Common myeloid progenitor, CD34-positive (primary cell): ENCODE measurements at regions not wholly inside any gene's neighbourhood (a gene's known extent, or its start where the extent isn't known, plus 50 kb on each side); places are given as distances from the start of the nearest gene placed in this dataset.

Source experiments
- CTCF ChIA-PET: fragments of 350-600 bp; sonication (Branson Sonifier 250); formaldehyde crosslinking; loops from one replicate; lab custom pipeline; 2021; ENCODE audit warnings: antibody characterized with exemption; lab: Charles Lee
- POLR2A ChIA-PET: fragments of 350-600 bp; sonication (Branson Sonifier 250); formaldehyde crosslinking; loops from one replicate; lab custom pipeline; 2021; ENCODE audit warnings: antibody characterized with exemption; lab: Charles Lee
- DNase-seq, 3 donors: peaks; one replicate each; pipeline versions ENCODE4 v3.0.0 to v3.0.0-alpha.2; 2013
- H3K27ac ChIP-seq, 2 experiments: 1 replicate in 1 of 2; 2 replicates in 1 of 2; pipeline ENCODE4 v1.7.0; 2013; ENCODE audit warnings: inconsistent platforms in 2 of 2, low read length in 2 of 2, mild to moderate bottlenecking in 2 of 2, low read depth in 1 of 2, moderate library complexity in 1 of 2; ENCODE audit not compliant: severe bottlenecking in 2 of 2, insufficient read depth in 1 of 2, poor library complexity in 1 of 2
- H3K27me3 ChIP-seq, 5 experiments: replicated peaks in 2 of 5; 1 replicate in 3 of 5; 2 replicates in 2 of 5; pipeline versions ENCODE4 v1.6.1 to v1.7.0; 2013; ENCODE audit warnings: low read length in 4 of 5, mild to moderate bottlenecking in 2 of 5, moderate library complexity in 2 of 5, inconsistent platforms in 1 of 5; ENCODE audit not compliant: insufficient read depth in 5 of 5, control insufficient read depth in 4 of 5
- H3K36me3 ChIP-seq, 4 experiments: 1 replicate in 2 of 4; 2 replicates in 2 of 4; pipeline versions ENCODE4 v1.6.1 to v1.7.0; 2013; ENCODE audit warnings: low read length in 3 of 4, control low read depth in 1 of 4, mild to moderate bottlenecking in 1 of 4; ENCODE audit not compliant: control insufficient read depth in 4 of 4, insufficient read depth in 4 of 4
- H3K4me1 ChIP-seq, 4 experiments: 1 replicate in 3 of 4; 2 replicates in 1 of 4; pipeline versions ENCODE4 v1.6.1 to v1.7.1; 2013; ENCODE audit warnings: low read length in 3 of 4, mild to moderate bottlenecking in 3 of 4, control low read depth in 1 of 4, inconsistent platforms in 1 of 4, moderate library complexity in 1 of 4; ENCODE audit not compliant: control insufficient read depth in 4 of 4, insufficient read depth in 4 of 4; ENCODE audit errors: control extremely low read depth in 1 of 4
- H3K4me3 ChIP-seq, 7 experiments: 1 replicate in 4 of 7; 2 replicates in 3 of 7; pipeline versions ENCODE4 v1.5.1 to v1.7.0; 2013; ENCODE audit warnings: mild to moderate bottlenecking in 7 of 7, low read length in 6 of 7, moderate library complexity in 6 of 7, inconsistent platforms in 2 of 7, low read depth in 2 of 7, control low read depth in 1 of 7; ENCODE audit not compliant: insufficient read depth in 4 of 7, control insufficient read depth in 1 of 7; ENCODE audit errors: extremely low read depth in 1 of 7
- H3K9me3 ChIP-seq, 5 experiments: 1 replicate in 4 of 5; 2 replicates in 1 of 5; pipeline versions ENCODE4 v1.6.1 to v1.7.1; 2013; ENCODE audit warnings: low read length in 4 of 5, mild to moderate bottlenecking in 2 of 5, inconsistent platforms in 1 of 5, low read depth in 1 of 5, moderate library complexity in 1 of 5; ENCODE audit not compliant: control insufficient read depth in 4 of 5, insufficient read depth in 2 of 5; ENCODE audit errors: control extremely low read depth in 1 of 5
- WGBS: methylation state at CpG from one replicate; pipeline ENCODE4 v1.1.5; 2013; ENCODE audit not compliant: insufficient coverage; 5-methylcytosine and 5-hydroxymethylcytosine counted together

DNA sequence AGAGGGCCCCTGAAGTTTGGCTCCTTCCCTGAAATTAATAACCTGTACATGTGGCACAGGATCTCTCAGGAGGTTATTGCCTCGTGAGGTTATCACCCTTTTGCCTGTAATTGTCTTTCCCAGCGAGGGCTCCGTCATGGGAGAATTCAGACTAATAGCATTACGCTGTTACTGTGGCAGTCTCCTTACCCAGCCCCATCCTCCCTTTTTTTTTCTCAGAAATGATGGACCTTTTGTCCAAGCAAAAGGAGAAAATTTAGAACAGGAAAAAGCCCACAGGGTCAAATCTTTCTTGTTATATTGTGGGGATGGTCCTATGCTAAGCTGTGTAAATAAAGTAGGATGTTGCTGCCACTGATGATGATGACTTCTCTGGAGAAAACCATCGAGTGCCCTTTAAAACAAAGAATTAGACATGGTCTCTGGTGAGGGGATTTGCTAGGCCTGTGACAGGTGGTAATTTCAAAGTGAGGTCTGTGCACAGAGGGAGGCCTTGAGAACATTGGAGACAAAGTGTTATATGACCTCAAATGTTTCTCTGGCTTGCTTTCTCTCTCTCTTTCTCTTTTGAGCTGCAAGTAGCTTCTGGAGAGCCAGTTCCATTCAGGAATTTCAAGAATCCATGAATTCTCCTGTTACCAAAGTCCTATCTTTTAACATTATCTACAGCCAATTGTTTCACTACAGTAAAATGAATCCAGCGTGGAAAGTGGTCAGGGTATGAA is 357.2 kb downstream of the BMP4 start:
- ChIA-PET POLR2A (no interaction called here), CTCF (no interaction called here)
- peaks cover 0 to 6% (median 0%) of the 10 kb centered on the region in 5 experiments for H3K9me3 ChIP-seq
- DNase-seq: no peak
- WGBS: 78% methylated on average over 4 of the region's 6 CpGs
- H3K27me3 ChIP-seq: no peaks in the 10 kb centered on the region
- no peaks in the 10 kb centered on the region for H3K4me1 ChIP-seq
- H3K4me3 ChIP-seq: no peak overlapping the region
- no peak overlapping the region for H3K27ac ChIP-seq
- no peaks in the 10 kb centered on the region for H3K36me3 ChIP-seq

DNA sequence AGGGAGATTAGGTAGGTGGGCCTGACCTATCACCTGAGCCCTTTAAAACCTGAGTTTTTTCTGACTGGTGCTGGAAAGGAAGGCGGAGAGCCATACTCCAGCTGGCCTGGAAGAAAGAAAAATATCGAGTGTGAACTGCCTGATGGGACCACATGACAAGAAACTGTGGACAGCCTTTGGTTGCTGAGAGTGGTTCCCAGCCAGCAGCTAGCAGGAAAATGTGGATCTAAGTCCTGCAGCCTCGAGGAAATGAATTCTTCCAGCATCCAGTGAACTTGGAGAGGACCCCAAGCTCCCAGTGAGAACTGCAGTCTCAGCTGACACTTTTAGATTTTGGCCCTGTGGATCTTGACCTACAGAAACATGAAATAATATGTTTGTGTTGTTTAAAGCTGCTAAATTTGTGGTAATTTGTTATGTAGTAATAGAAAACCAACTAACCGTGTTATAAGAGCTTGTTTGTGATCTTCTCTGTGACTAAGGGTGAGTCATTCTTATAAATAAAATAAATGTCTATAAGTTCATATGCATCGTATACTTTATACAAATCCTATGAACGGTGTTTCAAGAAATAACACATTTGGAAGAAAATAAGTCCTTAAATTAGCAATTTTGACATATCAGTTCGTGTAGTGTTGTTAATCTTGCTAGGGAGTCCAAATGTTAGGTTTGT is 359.6 kb downstream of the BMP4 start:
- H3K27ac ChIP-seq: no peak overlapping the region
- peaks cover 0 to 6% (median 0%) of the 10 kb centered on the region in 5 experiments for H3K9me3 ChIP-seq
- POLR2A ChIA-PET: no interaction called here
- no peak overlapping the region for H3K4me3 ChIP-seq
- H3K36me3 ChIP-seq: no peaks in the 10 kb centered on the region
- no peak for DNase-seq
- H3K4me1 ChIP-seq: no peaks in the 10 kb centered on the region
- WGBS: 88% methylated on average over 3 of the region's 7 CpGs
- CTCF ChIA-PET: interaction anchor here (1.2 kb wide), 1 partner anchor 17 kb away, joined by 3 read pairs; no protein-coding TSS in a partner anchor
- H3K27me3 ChIP-seq: no peaks in the 10 kb centered on the region

DNA sequence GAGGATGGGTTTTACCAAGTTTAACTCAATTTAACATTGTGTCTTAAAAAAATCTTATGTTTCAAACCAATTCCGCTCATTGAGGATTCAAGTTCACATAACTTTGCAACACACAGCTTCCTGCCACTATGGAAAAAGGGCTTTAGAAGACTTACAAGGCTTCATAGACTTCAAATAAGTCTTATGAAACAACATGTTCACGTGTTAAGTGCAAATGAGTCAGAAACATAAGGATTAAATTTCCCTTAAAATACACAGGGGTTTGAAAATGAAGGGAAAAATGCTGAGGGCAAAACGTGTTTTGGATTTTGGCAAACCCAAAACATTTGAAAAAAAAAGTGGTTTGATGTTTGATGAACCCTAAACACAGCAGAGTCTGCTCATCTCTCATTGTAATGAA is 364.8 kb downstream of the BMP4 start:
- ChIA-PET CTCF (no interaction called here), POLR2A (no interaction called here)
- WGBS: 100% methylated on average over 1 of the region's 3 CpGs

DNA sequence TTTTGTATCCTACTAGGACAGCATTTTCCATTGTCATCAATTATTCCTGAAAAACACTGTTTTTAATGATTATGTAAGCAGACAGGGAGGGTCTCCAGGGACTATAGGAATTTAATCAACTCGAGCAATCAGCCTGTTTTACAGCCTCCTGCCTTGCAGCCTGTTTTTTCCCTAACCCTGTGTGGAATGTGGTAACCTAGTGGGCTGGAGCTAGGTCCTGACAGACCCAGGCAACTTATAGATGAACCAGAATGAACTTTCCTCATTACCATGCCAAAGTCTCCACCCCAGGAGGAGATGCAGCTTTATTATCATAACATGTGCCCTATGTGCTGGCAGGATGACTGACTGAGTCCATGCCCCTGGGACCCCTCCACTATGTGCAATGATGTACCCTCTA is 375.1 kb downstream of the BMP4 start:
- no CpG with 5 or more reads among the region's 1 CpG for WGBS
- H3K27ac ChIP-seq: no peak overlapping the region
- no peak overlapping the region for H3K4me3 ChIP-seq
- ChIA-PET POLR2A (no interaction called here), CTCF (no interaction called here)
- DNase-seq: no peak
- no peaks in the 10 kb centered on the region for H3K36me3 ChIP-seq
- H3K9me3 ChIP-seq: peaks cover 0 to 3% (median 0%) of the 10 kb centered on the region in 5 experiments
- H3K4me1 ChIP-seq: no peaks in the 10 kb centered on the region
- no peaks in the 10 kb centered on the region for H3K27me3 ChIP-seq

More for the DNA sequence above, 364.8 kb downstream of the BMP4 start:
- Histone ChIP-seq H3K27ac (no peak overlapping the region), H3K9me3 (peaks cover 0 to 6% (median 0%) of the 10 kb centered on the region in 5 experiments), H3K36me3 (no peaks in the 10 kb centered on the region), H3K27me3 (no peaks in the 10 kb centered on the region), H3K4me3 (no peak overlapping the region), H3K4me1 (no peaks in the 10 kb centered on the region)
- DNase-seq: no peak

DNA sequence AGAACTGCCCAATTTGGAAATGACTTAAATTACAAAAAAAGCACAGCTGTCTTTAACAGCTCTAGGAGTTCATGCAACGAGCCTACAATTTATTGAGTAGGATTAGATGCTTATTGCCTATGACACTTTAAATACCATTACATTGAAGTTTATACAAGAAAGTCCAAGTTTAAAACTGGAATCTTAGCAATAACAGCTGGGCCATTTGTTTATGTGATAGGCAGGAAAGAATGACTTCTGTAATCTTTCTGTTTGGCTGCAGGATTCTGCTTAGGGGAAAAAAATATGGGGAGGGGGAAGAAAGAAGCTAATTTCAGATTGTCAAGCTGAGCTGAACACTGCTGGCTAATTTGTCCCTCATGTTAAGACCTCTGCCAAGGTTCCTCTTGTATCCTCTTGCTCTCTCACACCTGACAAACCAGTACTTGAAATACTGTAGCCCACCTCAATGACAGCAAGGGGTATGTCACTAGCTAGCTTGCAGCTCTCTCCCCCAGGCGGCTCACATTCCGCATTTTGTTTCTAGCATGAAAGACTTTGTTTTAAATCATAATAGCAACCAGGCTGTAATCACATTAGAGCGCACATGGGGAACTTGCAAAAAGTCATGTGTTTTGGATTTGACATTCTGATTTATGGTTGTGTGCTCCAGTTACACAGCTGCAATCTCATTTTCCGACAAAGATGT is 384.8 kb downstream of the BMP4 start:
- Histone ChIP-seq H3K4me1 (peaks cover 0 to 8% (median 4%) of the 10 kb centered on the region in 4 experiments), H3K27ac (no peak overlapping the region), H3K36me3 (no peaks in the 10 kb centered on the region), H3K27me3 (no peaks in the 10 kb centered on the region), H3K9me3 (no peaks in the 10 kb centered on the region), H3K4me3 (peak overlapping the region in 1 of 7 experiments; percentile 3)
- POLR2A ChIA-PET: no interaction called here
- peak; percentile 41 to 92 (median 87) for DNase-seq
- CTCF ChIA-PET: interaction anchor here (0.7 kb wide), 1 partner anchor 776 kb away, joined by 3 read pairs; no protein-coding TSS in a partner anchor
- WGBS: 0% methylated on average over 2 of the region's 5 CpGs

DNA sequence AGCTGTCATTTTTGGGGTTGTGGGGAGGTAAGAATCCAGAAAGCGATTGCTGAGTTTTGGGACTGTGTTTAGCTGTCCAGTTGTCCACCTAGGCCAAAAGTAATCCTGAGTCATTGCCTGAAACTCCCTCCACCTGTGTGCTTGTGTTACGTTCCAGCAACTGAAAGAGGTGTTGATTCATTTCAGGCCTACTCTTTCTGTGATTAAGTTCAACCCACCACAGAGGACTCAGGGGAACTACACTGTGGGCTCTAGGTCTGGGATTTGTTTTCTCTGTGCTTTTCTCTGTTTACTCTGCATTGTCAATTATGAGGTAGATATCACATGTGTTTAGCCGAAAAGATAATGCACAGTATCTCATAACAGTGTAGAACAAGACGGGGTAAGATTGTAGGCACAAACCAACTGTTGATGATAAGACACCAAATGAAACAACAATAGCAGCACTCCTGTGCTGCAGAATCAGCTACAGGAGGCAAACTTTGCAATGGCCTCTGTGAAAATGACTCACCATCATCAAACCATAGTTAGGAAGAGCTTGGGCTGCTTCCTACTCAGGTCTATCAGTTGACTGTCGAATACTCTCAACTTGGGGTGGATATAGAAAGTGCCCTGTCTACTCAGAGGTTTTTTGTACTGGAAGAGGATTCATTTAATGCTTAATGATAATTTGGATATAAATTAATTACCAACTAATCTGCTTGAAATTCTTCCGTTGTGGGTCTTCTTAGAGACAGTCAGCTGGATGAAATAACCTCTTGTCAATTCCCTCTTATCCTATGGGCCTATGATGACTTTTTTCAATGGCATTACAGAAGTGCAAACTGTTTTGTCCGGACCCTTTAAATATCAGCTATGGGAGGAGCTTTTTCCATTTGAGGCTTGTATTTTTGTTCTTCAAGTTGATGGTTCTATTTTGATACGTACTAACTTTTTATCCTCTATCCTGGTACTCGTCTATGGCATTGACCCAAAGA is 385.9 kb downstream of the BMP4 start:
- no peak overlapping the region for H3K27ac ChIP-seq

More for the DNA sequence above, 385.9 kb downstream of the BMP4 start:
- Histone ChIP-seq H3K36me3 (no peaks in the 10 kb centered on the region), H3K4me3 (no peak overlapping the region), H3K4me1 (peaks cover 0 to 8% (median 4%) of the 10 kb centered on the region in 4 experiments), H3K9me3 (no peaks in the 10 kb centered on the region), H3K27me3 (no peaks in the 10 kb centered on the region)
- 81% methylated on average over 6 of the region's 9 CpGs for WGBS
- no peak for DNase-seq
- ChIA-PET POLR2A (no interaction called here), CTCF (interaction anchor here (1.2 kb wide), 1 partner anchor 31 kb away, joined by 4 read pairs; no protein-coding TSS in a partner anchor)
